PC-3 (cell line): ENCODE measurements at regions not wholly inside any gene's neighbourhood (a gene's known extent, or its start where the extent isn't known, plus 50 kb on each side); places are given as distances from the start of the nearest gene placed in this dataset.

Experiments used
- CTCF ChIP-seq: fragments of 300-600 bp; sonication (generic); conservative IDR thresholded peaks from 2 replicates; pipeline ENCODE4 v1.5.1; 2017; ENCODE audit warnings: antibody characterized with exemption, low read depth, mild to moderate bottlenecking, low read length
- EZH2 ChIP-seq: fragments of 300-600 bp; sonication (generic); IDR thresholded peaks from one replicate; pipeline ENCODE4 v1.6.1; 2017; ENCODE audit warnings: antibody characterized with exemption, mild to moderate bottlenecking, low read length; ENCODE audit not compliant: unreplicated experiment
- EZH2phosphoT487 ChIP-seq: fragments of 300-600 bp; sonication (generic); IDR thresholded peaks from 2 replicates; pipeline ENCODE4 v1.6.1; 2018; ENCODE audit warnings: mild to moderate bottlenecking, antibody characterized with exemption, low read length, borderline replicate concordance

GRCh38 chr5:26625099-26625498 lies 413.3 kb downstream of the CDH9 start:
- no peak for TF ChIP-seq CTCF
- TF ChIP-seq EZH2 = no peak
- TF ChIP-seq EZH2phosphoT487 = no peak
